GM06990 (cell line): ENCODE measurements at regions not wholly inside any gene's neighbourhood (a gene's known extent, or its start where the extent isn't known, plus 50 kb on each side); places are given as distances from the start of the nearest gene placed in this dataset.

Experiments used
- DNase-seq: peaks from one replicate; pipeline ENCODE4 v3.0.0-alpha.2; 2011; ENCODE audit not compliant: insufficient read length; ENCODE audit errors: extremely low read depth
- H3K27me3 ChIP-seq: replicated peaks from 2 replicates; pipeline ENCODE4 v1.6.0; 2011; ENCODE audit warnings: low read length; ENCODE audit not compliant: control insufficient read depth, insufficient read depth
- H3K36me3 ChIP-seq: 2 replicates; pipeline ENCODE4 v1.5.1; 2011; ENCODE audit warnings: low read length; ENCODE audit not compliant: control insufficient read depth, insufficient read depth
- H3K4me3 ChIP-seq: replicated peaks from 2 replicates; pipeline ENCODE4 v1.5.1; 2011; ENCODE audit warnings: low read depth, mild to moderate bottlenecking, control low read depth, low read length
- TF ChIP-seq, protein P1 (sequence below): IDR thresholded peaks from 2 replicates; pipeline ENCODE4 v1.5.1; 2011; ENCODE audit warnings: low read length, control low read depth, mild to moderate bottlenecking, inconsistent platforms; ENCODE audit not compliant: insufficient read depth, poor library complexity, severe bottlenecking

GRCh38 chrX:93985344-93986307 is 311.6 kb downstream of the FAM133A start:
- H3K4me3 ChIP-seq, result no peak overlapping the region
- no peak for DNase-seq
- TF ChIP-seq, protein P1, sequence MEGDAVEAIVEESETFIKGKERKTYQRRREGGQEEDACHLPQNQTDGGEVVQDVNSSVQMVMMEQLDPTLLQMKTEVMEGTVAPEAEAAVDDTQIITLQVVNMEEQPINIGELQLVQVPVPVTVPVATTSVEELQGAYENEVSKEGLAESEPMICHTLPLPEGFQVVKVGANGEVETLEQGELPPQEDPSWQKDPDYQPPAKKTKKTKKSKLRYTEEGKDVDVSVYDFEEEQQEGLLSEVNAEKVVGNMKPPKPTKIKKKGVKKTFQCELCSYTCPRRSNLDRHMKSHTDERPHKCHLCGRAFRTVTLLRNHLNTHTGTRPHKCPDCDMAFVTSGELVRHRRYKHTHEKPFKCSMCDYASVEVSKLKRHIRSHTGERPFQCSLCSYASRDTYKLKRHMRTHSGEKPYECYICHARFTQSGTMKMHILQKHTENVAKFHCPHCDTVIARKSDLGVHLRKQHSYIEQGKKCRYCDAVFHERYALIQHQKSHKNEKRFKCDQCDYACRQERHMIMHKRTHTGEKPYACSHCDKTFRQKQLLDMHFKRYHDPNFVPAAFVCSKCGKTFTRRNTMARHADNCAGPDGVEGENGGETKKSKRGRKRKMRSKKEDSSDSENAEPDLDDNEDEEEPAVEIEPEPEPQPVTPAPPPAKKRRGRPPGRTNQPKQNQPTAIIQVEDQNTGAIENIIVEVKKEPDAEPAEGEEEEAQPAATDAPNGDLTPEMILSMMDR, result no peak
- H3K36me3 ChIP-seq, result no peaks in the 10 kb centered on the region
- H3K27me3 ChIP-seq, result no peaks in the 10 kb centered on the region
